Naive thymus-derived CD8-positive, alpha-beta T cell (primary cell): ENCODE measurements at regions not wholly inside any gene's neighbourhood (a gene's known extent, or its start where the extent isn't known, plus 50 kb on each side); places are given as distances from the start of the nearest gene placed in this dataset.

Source experiments
- ATAC-seq, 2 donors: fragments of 150-1000 bp; cut with Tn5 transposase in 1 of 2; sonication (Bioruptor Pico), chemical (Tn5 transposase) in 1 of 2; 1 replicate in 1 of 2; 2 replicates in 1 of 2; pipeline ENCODE4 v1.10.0; 2021; ENCODE audit warnings: mild to moderate bottlenecking in 2 of 2, moderate library complexity in 2 of 2
- POLR2A ChIA-PET: fragments of 350-600 bp; sonication (Branson Sonifier 250); formaldehyde crosslinking; loops from one replicate; lab custom pipeline; 2021; ENCODE audit warnings: antibody characterized with exemption; lab: Charles Lee
- DNase-seq, 10 donors: peaks; one replicate each; pipeline versions ENCODE4 v3.0.0 to v3.0.0-alpha.2; 2020 to 2022
- H3K27ac Mint-ChIP-seq, 10 donors: one replicate each; pipeline ENCODE4 v1.8.0; 2020 to 2022; ENCODE audit warnings: mild to moderate bottlenecking in 10 of 10, mixed read lengths in 10 of 10, moderate library complexity in 4 of 10, inconsistent platforms in 1 of 10
- H3K27me3 Mint-ChIP-seq, 5 donors: one replicate each; pipeline ENCODE4 v1.8.0; 2021 to 2022; ENCODE audit warnings: mixed read lengths in 5 of 5
- H3K36me3 Mint-ChIP-seq, 3 donors: one replicate each; pipeline ENCODE4 v1.8.0; 2020 to 2022; ENCODE audit warnings: mixed read lengths in 3 of 3, mild to moderate bottlenecking in 2 of 3, inconsistent platforms in 1 of 3
- H3K4me1 Mint-ChIP-seq, 4 donors: one replicate each; pipeline ENCODE4 v1.8.0; 2021 to 2022; ENCODE audit warnings: mixed read lengths in 4 of 4
- H3K4me3 Mint-ChIP-seq, 10 donors: one replicate each; pipeline ENCODE4 v1.8.0; 2020 to 2022; ENCODE audit warnings: mild to moderate bottlenecking in 10 of 10, mixed read lengths in 10 of 10, moderate library complexity in 6 of 10, inconsistent platforms in 1 of 10
- H3K9me3 Mint-ChIP-seq, 9 donors: one replicate each; pipeline ENCODE4 v1.8.0; 2020 to 2022; ENCODE audit warnings: mixed read lengths in 9 of 9, mild to moderate bottlenecking in 3 of 9, inconsistent platforms in 1 of 9, moderate library complexity in 1 of 9

- Mint-ChIP-seq H3K4me3 (no peak overlapping the region), H3K27me3 (peaks cover 0 to 8% (median 0%) of the 10 kb centered on the region in 5 donors), H3K4me1 (no peaks in the 10 kb centered on the region), H3K36me3 (peaks cover 0 to 6% (median 4%) of the 10 kb centered on the region in 3 donors), H3K27ac (no peak overlapping the region), H3K9me3 (peaks cover 4 to 25% (median 12%) of the 10 kb centered on the region in 9 donors)
- DNase-seq (no peak), ATAC-seq (no peak)
- POLR2A ChIA-PET, result no interaction called here
Observed at GRCh38 chr2:215207041-215207440, 68.6 kb upstream of the ABCA12 start.

GRCh38 chr2:215205787-215206186, 67.4 kb upstream of the ABCA12 start:
- POLR2A ChIA-PET, result no interaction called here
- Mint-ChIP-seq H3K27me3 (peaks cover 0 to 12% (median 0%) of the 10 kb centered on the region in 5 donors), H3K4me1 (no peaks in the 10 kb centered on the region), H3K9me3 (peaks cover 4 to 23% (median 12%) of the 10 kb centered on the region in 9 donors), H3K4me3 (no peak overlapping the region), H3K36me3 (peaks cover 0 to 6% (median 4%) of the 10 kb centered on the region in 3 donors), H3K27ac (no peak overlapping the region)
- no peak for DNase-seq
- no peak for ATAC-seq

- DNase-seq, result no peak
- no peak overlapping the region for H3K4me3 Mint-ChIP-seq
- H3K36me3 Mint-ChIP-seq, result no peaks in the 10 kb centered on the region
- peaks cover 0 to 14% (median 0%) of the 10 kb centered on the region in 9 donors for H3K9me3 Mint-ChIP-seq
- no peaks in the 10 kb centered on the region for H3K4me1 Mint-ChIP-seq
- no peak overlapping the region for H3K27ac Mint-ChIP-seq
- POLR2A ChIA-PET, result no interaction called here
- ATAC-seq, result no peak
- H3K27me3 Mint-ChIP-seq, result peaks cover 5 to 22% (median 14%) of the 10 kb centered on the region in 5 donors
Observed at GRCh38 chr2:215191477-215191876, 53.1 kb upstream of the ABCA12 start.

GRCh38 chr2:215190588-215190987, 52.2 kb upstream of the ABCA12 start:
- Mint-ChIP-seq H3K36me3 (no peaks in the 10 kb centered on the region), H3K4me3 (no peak overlapping the region), H3K4me1 (no peaks in the 10 kb centered on the region), H3K9me3 (peaks cover 0 to 14% (median 0%) of the 10 kb centered on the region in 9 donors), H3K27ac (no peak overlapping the region), H3K27me3 (peaks cover 5 to 23% (median 14%) of the 10 kb centered on the region in 5 donors)
- DNase-seq (no peak), ATAC-seq (no peak)
- POLR2A ChIA-PET, result no interaction called here

GRCh38 chr2:215189393-215189792, 51.0 kb upstream of the ABCA12 start:
- DNase-seq (no peak), ATAC-seq (no peak)
- no peak overlapping the region for H3K4me3 Mint-ChIP-seq
- POLR2A ChIA-PET, result no interaction called here
- H3K27me3 Mint-ChIP-seq, result peaks cover 5 to 28% (median 14%) of the 10 kb centered on the region in 5 donors
- no peaks in the 10 kb centered on the region for H3K36me3 Mint-ChIP-seq
- H3K27ac Mint-ChIP-seq, result no peak overlapping the region
- H3K9me3 Mint-ChIP-seq, result peaks cover 0 to 14% (median 0%) of the 10 kb centered on the region in 9 donors
- H3K4me1 Mint-ChIP-seq, result no peaks in the 10 kb centered on the region
